K562 (cell line): ENCODE measurements at regions not wholly inside any gene's neighbourhood (a gene's known extent, or its start where the extent isn't known, plus 50 kb on each side); places are given as distances from the start of the nearest gene placed in this dataset.

Experiments used
- ATAC-seq: fragments of 200-7000 bp; cut with Tn5 transposase; 3 replicates; pipeline ENCODE4 v1.9.1; 2020; ENCODE audit warnings: moderate library complexity
- BruUV-seq: library from RNA; stranded (reverse); fragments of 400-500 nt; replicated peaks from 2 replicates; lab custom pipeline; 2021; lab: Mats Ljungman, UMichigan
- CTCF ChIA-PET: fragments of 300-600 bp; formaldehyde crosslinking; extraction: SDS; loops from one replicate; lab custom pipeline; 2021; ENCODE audit warnings: low intra/inter-chr PET ratio; lab: Yijun Ruan, JAX
- POLR2A ChIA-PET: fragments of 300-600, 350-650 bp; sonication (Branson Sonifier 250); formaldehyde crosslinking; extraction: SDS; loops from one replicate; lab custom pipeline; 2021; ENCODE audit warnings: antibody characterized with exemption, inconsistent platforms; lab: Yijun Ruan, JAX
- DNase-seq, 4 experiments: peaks; one replicate each; pipeline versions ENCODE4 v3.0.0 to v3.0.0-alpha.2; 2011 to 2018; ENCODE audit warnings: low spot score in 3 of 4, mixed read lengths in 3 of 4; ENCODE audit errors: extremely low read depth in 1 of 4
- FAIRE-seq: peaks from 2 replicates; lab custom pipeline; 2011; peaks lifted over from hg19 to GRCh38; lab: Jason Lieb, UNC
- H2AFZ ChIP-seq: 2 replicates; pipeline ENCODE4 v1.6.0; 2011; ENCODE audit warnings: low read depth, low read length, control low read depth, inconsistent platforms
- H3K27ac ChIP-seq: fragments of 200-600 bp; 3 replicates; pipeline ENCODE4 v1.8.0; 2011; ENCODE audit warnings: low read depth, mild to moderate bottlenecking, control low read depth, inconsistent platforms, low read length, moderate library complexity, mixed read lengths; ENCODE audit errors: extremely low read depth
- H3K27me3 ChIP-seq, 2 experiments: fragments of 300-600 bp in 1 of 2; 2 replicates in 1 of 2; 3 replicates in 1 of 2; pipeline versions ENCODE4 v1.6.0 to v1.8.0; 2011; ENCODE audit warnings: inconsistent platforms in 2 of 2, low read length in 2 of 2, mild to moderate bottlenecking in 1 of 2, mixed read lengths in 1 of 2, moderate library complexity in 1 of 2; ENCODE audit not compliant: control insufficient read depth in 2 of 2, insufficient read depth in 2 of 2
- H3K36me3 ChIP-seq: fragments of 300-600 bp; 3 replicates; pipeline ENCODE4 v1.8.0; 2011; ENCODE audit warnings: mild to moderate bottlenecking, low read length, inconsistent platforms; ENCODE audit not compliant: control insufficient read depth, insufficient read depth
- H3K4me1 ChIP-seq, 2 experiments: fragments of 200-600 bp in 1 of 2; replicated peaks in 1 of 2; 2 replicates in 1 of 2; 3 replicates in 1 of 2; pipeline versions ENCODE4 v1.5.1 to v1.8.0; 2011; ENCODE audit warnings: inconsistent platforms in 2 of 2, low read length in 2 of 2, mild to moderate bottlenecking in 1 of 2, mixed read lengths in 1 of 2, moderate library complexity in 1 of 2; ENCODE audit not compliant: control insufficient read depth in 2 of 2, insufficient read depth in 2 of 2
- H3K4me2 ChIP-seq: 2 replicates; pipeline ENCODE4 v1.6.1; 2011; ENCODE audit warnings: low read length, control low read depth, inconsistent platforms, mixed read lengths; ENCODE audit not compliant: insufficient read depth
- H3K4me3 ChIP-seq: fragments of 200-600 bp; sonication (generic), shearing (Covaris generic); 2 replicates; pipeline ENCODE4 v1.5.1; 2016; ENCODE audit warnings: control low read depth, inconsistent platforms
- H3K79me2 ChIP-seq: fragments of 200-600 bp; 3 replicates; pipeline ENCODE4 v1.8.0; 2011; ENCODE audit warnings: low read length, inconsistent platforms; ENCODE audit not compliant: control insufficient read depth, insufficient read depth
- H3K9ac ChIP-seq, 2 experiments: 2 replicates each; pipeline versions ENCODE4 v1.6.0 to v1.6.1; 2011; ENCODE audit warnings: low read depth in 2 of 2, low read length in 2 of 2, control low read depth in 1 of 2, inconsistent platforms in 1 of 2, mild to moderate bottlenecking in 1 of 2, mixed read lengths in 1 of 2; ENCODE audit not compliant: insufficient read depth in 1 of 2
- H3K9me1 ChIP-seq: one replicate; pipeline ENCODE4 v1.6.0; 2011; ENCODE audit warnings: inconsistent platforms, mild to moderate bottlenecking, low read length, moderate library complexity; ENCODE audit not compliant: control insufficient read depth, insufficient read depth
- H3K9me3 ChIP-seq: replicated peaks from 2 replicates; pipeline ENCODE4 v1.5.1; 2011; ENCODE audit warnings: low read depth, low read length, inconsistent platforms; ENCODE audit not compliant: control insufficient read depth, insufficient read depth
- H4K20me1 ChIP-seq: replicated peaks from 2 replicates; pipeline ENCODE4 v1.6.1; 2011; ENCODE audit warnings: low read length, inconsistent platforms, mixed read lengths; ENCODE audit not compliant: control insufficient read depth, insufficient read depth
- CBFA2T2 ChIP-seq: fragments of 450-650 bp; conservative IDR thresholded peaks from 2 replicates; pipeline ENCODE4 v1.6.1; 2017; ENCODE audit warnings: mild to moderate bottlenecking
- DDX20 ChIP-seq: fragments of 450-650 bp; IDR thresholded peaks from 2 replicates; pipeline ENCODE4 v1.6.1; 2016; ENCODE audit warnings: missing genetic modification characterization, low read depth, mild to moderate bottlenecking, missing compliant biosample characterization, moderate library complexity
- HDAC1 ChIP-seq, 2 experiments: fragments of 450-650 bp; IDR thresholded peaks; 2 replicates each; pipeline ENCODE4 v1.6.1; 2016 to 2017; ENCODE audit warnings: inconsistent platforms in 1 of 2, mild to moderate bottlenecking in 1 of 2, moderate library complexity in 1 of 2
- HMG20A ChIP-seq: fragments of 450-650 bp; formaldehyde crosslinking; conservative IDR thresholded peaks from 2 replicates; pipeline ENCODE4 v1.4.0; 2020; ENCODE audit warnings: mild to moderate bottlenecking, mixed read lengths
- KHSRP ChIP-seq: fragments of 450-650 bp; IDR thresholded peaks from 2 replicates; pipeline ENCODE4 v1.6.1; 2017
- MECOM ChIP-seq: fragments of 250-450 bp; sonication (Bioruptor Pico); IDR thresholded peaks from 2 replicates; pipeline ENCODE4 v1.8.0; 2022; ENCODE audit warnings: inconsistent platforms
- NFIX ChIP-seq: fragments of 250-450 bp; sonication (Bioruptor Pico); IDR thresholded peaks from 2 replicates; pipeline ENCODE4 v1.4.0; 2020; ENCODE audit warnings: low read depth, mild to moderate bottlenecking, moderate library complexity
- NONO ChIP-seq, 2 experiments: fragments of 200-400 bp in 1 of 2; fragments of 450-650 bp in 1 of 2; formaldehyde crosslinking in 1 of 2; IDR thresholded peaks; 2 replicates each; pipeline ENCODE4 v1.6.1; 2017; ENCODE audit warnings: low read depth in 2 of 2, mild to moderate bottlenecking in 2 of 2, moderate library complexity in 2 of 2, low read length in 1 of 2
- PATZ1 ChIP-seq: fragments of 250-450 bp; sonication (Bioruptor Pico); IDR thresholded peaks from 2 replicates; pipeline ENCODE4 v1.5.0; 2020; ENCODE audit warnings: mild to moderate bottlenecking, borderline replicate concordance
- SREBF1 ChIP-seq: fragments of 150-350 bp; IDR thresholded peaks from 2 replicates; pipeline ENCODE4 v1.6.1; 2014; ENCODE audit warnings: antibody characterized with exemption, low read depth, low read length, borderline replicate concordance
- SUPT5H ChIP-seq: fragments of 450-650 bp; IDR thresholded peaks from 2 replicates; pipeline ENCODE4 v1.6.1; 2016
- ZNF431 ChIP-seq: sonication (generic); formaldehyde crosslinking; IDR thresholded peaks from 2 replicates; pipeline ENCODE4 v1.8.0; 2022; ENCODE audit warnings: mild to moderate bottlenecking, missing genetic modification reagents
- ZNF512 ChIP-seq: IDR thresholded peaks from 2 replicates; pipeline ENCODE4 v1.6.1; 2016; ENCODE audit warnings: missing genetic modification characterization, missing compliant biosample characterization
- ZNF707 ChIP-seq: fragments of 250-450 bp; sonication (Bioruptor Pico); conservative IDR thresholded peaks from 2 replicates; pipeline ENCODE4 v1.8.0; 2022; ENCODE audit warnings: inconsistent platforms, mild to moderate bottlenecking, moderate library complexity
- ZNF77 ChIP-seq: fragments of 250-450 bp; sonication (Bioruptor Pico); IDR thresholded peaks from 2 replicates; pipeline ENCODE4 v1.5.0; 2020
- WGBS: fragments of 100-300 bp; shearing (Covaris generic); methylation state at CpG from one replicate; pipeline ENCODE4 v1.1.6; 2016; ENCODE audit warnings: low coverage, mixed read lengths; ENCODE audit not compliant: insufficient coverage; ENCODE audit errors: missing lambda C conversion rate; 5-methylcytosine and 5-hydroxymethylcytosine counted together
- in situ Hi-C: fragments of 300-500 bp; cut with MboI; formaldehyde crosslinking; loops from 4 replicates; pipeline ENCODE4 v1.15.0; 2018; ENCODE audit warnings: inconsistent platforms, mixed read lengths
- intact Hi-C: fragments of 100-400 bp; cut with micrococcal nuclease; formaldehyde crosslinking; loops from 2 replicates; pipeline ENCODE4 v1.14.2; 2022

- Histone ChIP-seq H2AFZ (no peak overlapping the region), H3K27ac (no peak overlapping the region), H3K36me3 (no peaks in the 10 kb centered on the region), H3K27me3 (no peaks in the 10 kb centered on the region), H3K4me3 (no peak overlapping the region)
- in situ Hi-C loops (no loop called here), intact Hi-C loops (no loop called here)
- no TSS peak for BruUV-seq
- TF ChIP-seq KHSRP = no peak
- no peak for TF ChIP-seq NFIX (CRISPR knock-in tag)
- no peak for TF ChIP-seq CBFA2T2
- TF ChIP-seq DDX20 (tag) = no peak
- no peak for TF ChIP-seq PATZ1 (CRISPR knock-in tag)
- no peak for TF ChIP-seq HMG20A
- TF ChIP-seq ZNF512 = no peak
- no peak for TF ChIP-seq ZNF707 (CRISPR knock-in tag)
- no peak for TF ChIP-seq ZNF77 (CRISPR knock-in tag)
- TF ChIP-seq SUPT5H = no peak
- TF ChIP-seq MECOM = no peak
- TF ChIP-seq ZNF431 (CRISPR knock-in tag) = no peak
- no peak for TF ChIP-seq NONO (IDR thresholded peaks at IDR 0.05; ENCODE audit: low read depth in 2 of 2, low read length in 1 of 2)
- TF ChIP-seq SREBF1 = no peak
- no peak for TF ChIP-seq HDAC1 (IDR thresholded peaks at IDR 0.05)
- TF ChIP-seq, all 486 proteins: peak for 0
- Histone ChIP-seq H4K20me1 (no peaks in the 10 kb centered on the region), H3K9me3 (no peaks in the 10 kb centered on the region), H3K79me2 (no peaks in the 10 kb centered on the region), H3K9me1 (no peaks in the 10 kb centered on the region), H3K4me2 (no peak overlapping the region), H3K9ac (no peak overlapping the region), H3K4me1 (no peaks in the 10 kb centered on the region)
- POLR2A ChIA-PET = no interaction called here
- CTCF ChIA-PET = no interaction called here
- WGBS = 0% methylated on average over 1 of the region's 1 CpG
- ATAC-seq = no peak
- DNase-seq = no peak
- no peak for FAIRE-seq
These were observed 151.2 kb downstream of the SLITRK1 start for GRCh38 chr13:83731113-83731512.
